ENCODE measurements at regions not wholly inside any gene's neighbourhood (a gene's known extent, or its start where the extent isn't known, plus 50 kb on each side); places are given as distances from the start of the nearest gene placed in this dataset.

GRCh38 chr20:24723647-24724352 is 225.3 kb upstream of the CST7 start:
- TF ChIP-seq CTCF (IDR thresholded peaks at IDR 0.05; ENCODE audit: low read depth, low read length, missing control alignments): no peak
- no peak for DNase-seq (ENCODE audit: extremely low read depth, low read depth)
- H3K4me3 ChIP-seq (replicated peaks; ENCODE audit: low read depth, low read length): no peak overlapping the region

GRCh38 chr20:24724982-24725533 is 224.0 kb upstream of the CST7 start:
- no peak for TF ChIP-seq CTCF (IDR thresholded peaks at IDR 0.05; ENCODE audit: low read depth, low read length, missing control alignments)
- no peak for DNase-seq (ENCODE audit: extremely low read depth, low read depth)
- no peak overlapping the region for H3K4me3 ChIP-seq (replicated peaks; ENCODE audit: low read depth, low read length)

GRCh38 chr20:24727795-24728194 is 221.3 kb upstream of the CST7 start:
- no peak for TF ChIP-seq CTCF (IDR thresholded peaks at IDR 0.05; ENCODE audit: low read depth, low read length, missing control alignments)
- no peak for DNase-seq (ENCODE audit: extremely low read depth, low read depth)
- H3K4me3 ChIP-seq (replicated peaks; ENCODE audit: low read depth, low read length): no peak overlapping the region

GRCh38 chr20:24729896-24730605 is 219.0 kb upstream of the CST7 start:
- TF ChIP-seq CTCF (IDR thresholded peaks at IDR 0.05; ENCODE audit: low read depth, low read length, missing control alignments): no peak
- H3K4me3 ChIP-seq (replicated peaks; ENCODE audit: low read depth, low read length): no peak overlapping the region
- no peak for DNase-seq (ENCODE audit: extremely low read depth, low read depth)

- TF ChIP-seq CTCF (IDR thresholded peaks at IDR 0.05; ENCODE audit: low read depth, low read length, missing control alignments): no peak
- no peak for DNase-seq (ENCODE audit: extremely low read depth, low read depth)
- no peak overlapping the region for H3K4me3 ChIP-seq (replicated peaks; ENCODE audit: low read depth, low read length)
Observed at GRCh38 chr20:24730750-24731149, 218.3 kb upstream of the CST7 start.

- no peak overlapping the region for H3K4me3 ChIP-seq (replicated peaks; ENCODE audit: low read depth, low read length)
- TF ChIP-seq CTCF (IDR thresholded peaks at IDR 0.05; ENCODE audit: low read depth, low read length, missing control alignments): no peak
- DNase-seq (ENCODE audit: extremely low read depth, low read depth): no peak
Observed at GRCh38 chr20:24731312-24731711, 217.8 kb upstream of the CST7 start.

All from HFF-Myc (cell line).